AG04450 (cell line): ENCODE measurements at regions not wholly inside any gene's neighbourhood (a gene's known extent, or its start where the extent isn't known, plus 50 kb on each side); places are given as distances from the start of the nearest gene placed in this dataset.

Experiments used
- CTCF ChIA-PET: fragments of 300-600, 350-600 bp; formaldehyde crosslinking; extraction: SDS; loops from one replicate; lab custom pipeline; 2022; ENCODE audit warnings: antibody characterized with exemption, inconsistent platforms; lab: Charles Lee
- POLR2A ChIA-PET: fragments of 350-600 bp; formaldehyde crosslinking; extraction: SDS; loops from one replicate; lab custom pipeline; 2021; ENCODE audit warnings: antibody characterized with exemption, inconsistent platforms; lab: Yijun Ruan, JAX
- DNase-seq: peaks from one replicate; pipeline ENCODE4 v3.0.0-alpha.2; 2011; ENCODE audit warnings: low read depth, low spot score
- H3K27ac ChIP-seq: one replicate; pipeline ENCODE4 v1.5.1; 2012; ENCODE audit warnings: low read depth, low read length, control low read depth
- H3K27me3 ChIP-seq: one replicate; pipeline ENCODE4 v1.6.0; 2012; ENCODE audit warnings: low read length; ENCODE audit not compliant: control insufficient read depth, insufficient read depth
- H3K4me3 ChIP-seq: 2 replicates; pipeline ENCODE4 v1.5.1; 2011; ENCODE audit warnings: mild to moderate bottlenecking, low read depth, low read length, control low read depth
- H3K9me3 ChIP-seq: 2 replicates; pipeline ENCODE4 v1.5.1; 2012; ENCODE audit warnings: low read length; ENCODE audit not compliant: control insufficient read depth, insufficient read depth
- TF ChIP-seq, protein P1 (sequence below): IDR thresholded peaks from 2 replicates; pipeline ENCODE4 v1.5.1; 2011; ENCODE audit warnings: low read depth, low read length, control low read depth, inconsistent platforms

DNA sequence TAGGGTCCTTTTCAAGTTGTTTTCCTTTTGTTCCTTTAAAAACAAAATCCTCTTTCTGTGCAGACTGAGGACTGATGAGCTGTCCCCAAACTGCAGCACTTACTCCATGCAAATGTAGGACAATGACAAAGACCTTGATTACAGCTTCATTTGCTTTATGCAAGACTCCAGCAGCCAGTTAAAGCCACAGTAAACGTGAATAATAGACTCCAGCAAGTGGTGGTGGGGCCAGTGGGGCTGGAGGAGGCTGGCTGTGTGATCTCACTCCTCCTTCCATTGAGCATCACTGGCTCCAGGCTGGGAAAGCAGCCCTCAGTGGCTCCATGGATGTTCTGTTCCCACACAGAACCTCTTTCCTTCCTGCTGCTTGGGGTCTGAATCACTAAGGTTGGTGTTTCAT, 306.0 kb upstream of the CELF4 start:
- no peak overlapping the region for H3K4me3 ChIP-seq
- no peak overlapping the region for H3K27ac ChIP-seq
- POLR2A ChIA-PET, result no interaction called here
- peaks cover 18% of the 10 kb centered on the region for H3K9me3 ChIP-seq
- H3K27me3 ChIP-seq, result no peaks in the 10 kb centered on the region
- CTCF ChIA-PET, result no interaction called here
- no peak for DNase-seq
- TF ChIP-seq, protein P1, sequence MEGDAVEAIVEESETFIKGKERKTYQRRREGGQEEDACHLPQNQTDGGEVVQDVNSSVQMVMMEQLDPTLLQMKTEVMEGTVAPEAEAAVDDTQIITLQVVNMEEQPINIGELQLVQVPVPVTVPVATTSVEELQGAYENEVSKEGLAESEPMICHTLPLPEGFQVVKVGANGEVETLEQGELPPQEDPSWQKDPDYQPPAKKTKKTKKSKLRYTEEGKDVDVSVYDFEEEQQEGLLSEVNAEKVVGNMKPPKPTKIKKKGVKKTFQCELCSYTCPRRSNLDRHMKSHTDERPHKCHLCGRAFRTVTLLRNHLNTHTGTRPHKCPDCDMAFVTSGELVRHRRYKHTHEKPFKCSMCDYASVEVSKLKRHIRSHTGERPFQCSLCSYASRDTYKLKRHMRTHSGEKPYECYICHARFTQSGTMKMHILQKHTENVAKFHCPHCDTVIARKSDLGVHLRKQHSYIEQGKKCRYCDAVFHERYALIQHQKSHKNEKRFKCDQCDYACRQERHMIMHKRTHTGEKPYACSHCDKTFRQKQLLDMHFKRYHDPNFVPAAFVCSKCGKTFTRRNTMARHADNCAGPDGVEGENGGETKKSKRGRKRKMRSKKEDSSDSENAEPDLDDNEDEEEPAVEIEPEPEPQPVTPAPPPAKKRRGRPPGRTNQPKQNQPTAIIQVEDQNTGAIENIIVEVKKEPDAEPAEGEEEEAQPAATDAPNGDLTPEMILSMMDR, result no peak

DNA sequence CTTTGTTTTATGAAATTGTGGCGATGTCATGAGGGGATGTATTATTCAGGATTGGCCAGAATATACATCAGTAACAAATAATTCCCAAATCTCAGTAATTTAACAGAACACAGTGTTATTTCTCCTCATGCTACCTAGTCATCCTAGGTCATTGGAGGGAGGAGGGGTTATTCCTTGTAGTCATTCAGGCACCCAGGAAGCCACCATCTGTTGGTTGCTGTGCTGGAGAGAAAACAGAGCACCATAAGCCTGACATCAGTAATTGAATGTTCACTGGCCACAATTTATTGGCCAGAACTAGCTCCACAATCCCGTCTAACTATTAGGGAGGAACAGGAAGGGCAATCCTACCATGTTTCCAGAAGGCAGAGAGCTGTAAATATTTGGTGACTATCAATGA, 303.5 kb upstream of the CELF4 start:
- POLR2A ChIA-PET, result no interaction called here
- no peaks in the 10 kb centered on the region for H3K27me3 ChIP-seq
- TF ChIP-seq, protein P1, result no peak
- DNase-seq, result no peak
- peaks cover 18% of the 10 kb centered on the region for H3K9me3 ChIP-seq
- no peak overlapping the region for H3K27ac ChIP-seq
- CTCF ChIA-PET, result no interaction called here
- H3K4me3 ChIP-seq, result no peak overlapping the region

DNA sequence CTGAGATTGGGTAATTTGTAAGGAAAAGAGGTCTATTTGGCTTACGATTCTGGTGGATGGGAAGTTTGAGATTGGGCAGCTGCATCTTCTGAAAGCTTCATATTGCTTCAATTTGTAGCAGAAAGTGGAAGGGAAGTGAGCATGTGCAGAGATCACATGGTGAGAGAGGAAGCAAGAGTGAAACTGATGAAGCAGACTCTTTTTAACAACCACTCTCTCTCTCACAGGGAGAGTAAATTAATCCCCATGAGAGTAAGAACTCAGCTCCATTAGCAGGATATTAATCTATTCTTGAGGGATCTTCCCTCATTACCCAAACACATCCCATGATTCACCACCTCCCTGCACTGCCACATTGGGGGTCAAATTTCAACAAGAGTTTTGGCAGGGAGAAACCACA, 298.5 kb upstream of the CELF4 start:
- DNase-seq, result no peak
- CTCF ChIA-PET, result no interaction called here
- no peaks in the 10 kb centered on the region for H3K27me3 ChIP-seq
- H3K27ac ChIP-seq, result no peak overlapping the region
- POLR2A ChIA-PET, result no interaction called here
- peaks cover 13% of the 10 kb centered on the region; the same call in 1 of the 2 replicates for H3K9me3 ChIP-seq
- H3K4me3 ChIP-seq, result no peak overlapping the region
- TF ChIP-seq, protein P1, result no peak

GRCh38 chr18:37861981-37862380, 296.4 kb upstream of the CELF4 start:
- TF ChIP-seq, protein P1, result no peak
- CTCF ChIA-PET, result no interaction called here
- H3K27ac ChIP-seq, result no peak overlapping the region
- POLR2A ChIA-PET, result no interaction called here
- no peak overlapping the region for H3K4me3 ChIP-seq
- H3K9me3 ChIP-seq, result peaks cover 6% of the 10 kb centered on the region; the same call in 1 of the 2 replicates
- no peaks in the 10 kb centered on the region for H3K27me3 ChIP-seq
- no peak for DNase-seq

- peaks cover 9% of the 10 kb centered on the region; the same call in 1 of the 2 replicates for H3K9me3 ChIP-seq
- H3K4me3 ChIP-seq, result no peak overlapping the region
- ChIA-PET POLR2A (no interaction called here), CTCF (no interaction called here)
- TF ChIP-seq, protein P1, result no peak
- H3K27me3 ChIP-seq, result no peaks in the 10 kb centered on the region
- no peak for DNase-seq
- H3K27ac ChIP-seq, result no peak overlapping the region
Measured at GRCh38 chr18:37854396-37854795, 288.8 kb upstream of the CELF4 start.
